ENCODE measurements at regions not wholly inside any gene's neighbourhood (a gene's known extent, or its start where the extent isn't known, plus 50 kb on each side); places are given as distances from the start of the nearest gene placed in this dataset.
"Not testable (repeated sequence)": the region's sequence is repeated elsewhere in the genome, so short reads cannot be mapped to it uniquely, and the experiment has no call there.

DNA sequence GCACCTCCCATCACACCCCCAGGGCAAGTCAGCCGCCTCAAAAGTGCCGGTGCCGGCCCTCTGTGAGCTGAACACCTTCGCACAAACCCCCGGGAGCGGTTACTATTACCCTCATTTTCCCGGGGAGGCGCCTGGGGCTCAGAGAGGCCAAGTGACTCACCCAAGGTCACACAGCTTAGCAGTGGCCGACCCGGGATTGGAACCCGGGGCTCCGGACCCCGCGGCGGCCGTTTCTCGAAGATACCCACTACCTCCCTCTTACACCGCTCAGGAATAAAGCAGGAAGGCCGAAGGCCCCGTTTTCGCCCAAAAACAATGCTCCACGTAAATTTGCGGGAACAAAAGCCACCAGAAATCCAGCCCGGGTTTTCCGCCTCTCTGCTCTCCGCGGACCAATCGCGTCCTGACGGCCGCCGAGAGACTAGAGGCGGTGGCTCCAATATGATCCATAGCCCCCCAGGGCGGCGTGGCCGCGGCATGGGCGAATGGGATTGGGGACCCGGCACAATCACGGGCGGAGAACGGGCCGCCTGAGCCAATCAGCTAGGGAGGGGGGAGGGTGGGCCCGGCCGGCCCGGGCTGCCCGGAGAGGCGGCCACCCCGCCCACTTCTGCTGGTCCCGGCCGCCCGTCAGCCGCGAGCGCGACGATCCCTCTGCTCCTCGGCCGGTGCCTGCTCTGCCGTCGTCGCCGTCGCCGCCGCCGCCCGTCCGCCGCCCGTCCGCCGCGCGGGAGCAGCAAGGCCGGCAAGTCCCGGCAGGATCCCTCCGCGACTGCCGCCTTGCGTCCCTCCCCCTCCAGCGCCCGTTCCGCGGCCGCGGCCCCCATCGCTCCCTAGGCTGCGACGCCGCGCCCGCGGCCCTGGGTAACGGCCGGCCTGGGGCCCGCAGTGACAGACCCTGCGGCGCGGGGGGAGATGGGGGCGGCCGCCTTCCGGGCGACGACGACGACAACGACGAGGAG lies 177.0 kb downstream of the OR4M2 start:
- H3K36me3 ChIP-seq (ENCODE audit: insufficient read depth) = no peaks in the 10 kb centered on the region
- TF ChIP-seq, protein P1, sequence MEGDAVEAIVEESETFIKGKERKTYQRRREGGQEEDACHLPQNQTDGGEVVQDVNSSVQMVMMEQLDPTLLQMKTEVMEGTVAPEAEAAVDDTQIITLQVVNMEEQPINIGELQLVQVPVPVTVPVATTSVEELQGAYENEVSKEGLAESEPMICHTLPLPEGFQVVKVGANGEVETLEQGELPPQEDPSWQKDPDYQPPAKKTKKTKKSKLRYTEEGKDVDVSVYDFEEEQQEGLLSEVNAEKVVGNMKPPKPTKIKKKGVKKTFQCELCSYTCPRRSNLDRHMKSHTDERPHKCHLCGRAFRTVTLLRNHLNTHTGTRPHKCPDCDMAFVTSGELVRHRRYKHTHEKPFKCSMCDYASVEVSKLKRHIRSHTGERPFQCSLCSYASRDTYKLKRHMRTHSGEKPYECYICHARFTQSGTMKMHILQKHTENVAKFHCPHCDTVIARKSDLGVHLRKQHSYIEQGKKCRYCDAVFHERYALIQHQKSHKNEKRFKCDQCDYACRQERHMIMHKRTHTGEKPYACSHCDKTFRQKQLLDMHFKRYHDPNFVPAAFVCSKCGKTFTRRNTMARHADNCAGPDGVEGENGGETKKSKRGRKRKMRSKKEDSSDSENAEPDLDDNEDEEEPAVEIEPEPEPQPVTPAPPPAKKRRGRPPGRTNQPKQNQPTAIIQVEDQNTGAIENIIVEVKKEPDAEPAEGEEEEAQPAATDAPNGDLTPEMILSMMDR (conservative IDR thresholded peaks at IDR 0.05; ENCODE audit: low read depth, low read length) = no peak
- H3K79me2 ChIP-seq (ENCODE audit: insufficient read depth, low read depth) = no peaks in the 10 kb centered on the region
- H3K9ac ChIP-seq = no peak overlapping the region
- no peaks in the 10 kb centered on the region for H3K27me3 ChIP-seq (ENCODE audit: insufficient read depth, low read depth)
- H3K4me1 ChIP-seq (ENCODE audit: low read depth, poor library complexity, severe bottlenecking) = peaks cover 11% of the 10 kb centered on the region
- no peak overlapping the region for H3K4me2 ChIP-seq
- H3K4me3 ChIP-seq (IDR thresholded peaks at IDR 0.05; ENCODE audit: insufficient read depth, low read depth, low read length) = no peak overlapping the region
- no peak overlapping the region for H2AFZ ChIP-seq (ENCODE audit: low read depth)
- no peak overlapping the region for H3K27ac ChIP-seq
- no peaks in the 10 kb centered on the region for H4K20me1 ChIP-seq (ENCODE audit: insufficient read depth)

DNA sequence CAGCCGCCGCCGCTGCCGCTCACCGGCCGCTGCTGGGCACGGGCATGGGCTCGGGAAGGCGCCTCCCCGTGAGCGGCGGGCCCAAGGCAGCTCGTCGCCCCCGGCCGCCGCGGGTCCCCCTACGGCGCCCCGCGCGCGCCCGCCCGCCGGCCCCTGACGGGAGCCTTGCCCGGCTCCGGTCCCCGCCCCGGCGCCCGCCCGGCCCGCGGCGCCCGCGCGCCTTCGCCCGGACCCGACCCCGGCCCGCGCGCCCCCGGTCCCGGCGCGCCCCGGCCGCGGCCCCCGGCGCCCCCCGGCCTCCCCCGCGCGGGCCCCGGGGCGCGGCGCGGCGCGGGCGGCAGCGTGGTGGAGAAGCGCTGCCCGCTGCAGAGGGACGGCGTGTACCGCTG lies 177.7 kb downstream of the OR4M2 start:
- H3K9ac ChIP-seq = no peak overlapping the region
- H3K27ac ChIP-seq = no peak overlapping the region
- no peaks in the 10 kb centered on the region for H3K27me3 ChIP-seq (ENCODE audit: insufficient read depth, low read depth)
- H4K20me1 ChIP-seq (ENCODE audit: insufficient read depth) = no peaks in the 10 kb centered on the region
- no peak overlapping the region for H3K4me3 ChIP-seq (IDR thresholded peaks at IDR 0.05; ENCODE audit: insufficient read depth, low read depth, low read length)
- no peak overlapping the region for H2AFZ ChIP-seq (ENCODE audit: low read depth)
- no peaks in the 10 kb centered on the region for H3K36me3 ChIP-seq (ENCODE audit: insufficient read depth)
- TF ChIP-seq, protein P1 (conservative IDR thresholded peaks at IDR 0.05; ENCODE audit: low read depth, low read length) = no peak
- H3K4me2 ChIP-seq = no peak overlapping the region
- peaks cover 11% of the 10 kb centered on the region for H3K4me1 ChIP-seq (ENCODE audit: low read depth, poor library complexity, severe bottlenecking)
- H3K79me2 ChIP-seq (ENCODE audit: insufficient read depth, low read depth) = no peaks in the 10 kb centered on the region

DNA sequence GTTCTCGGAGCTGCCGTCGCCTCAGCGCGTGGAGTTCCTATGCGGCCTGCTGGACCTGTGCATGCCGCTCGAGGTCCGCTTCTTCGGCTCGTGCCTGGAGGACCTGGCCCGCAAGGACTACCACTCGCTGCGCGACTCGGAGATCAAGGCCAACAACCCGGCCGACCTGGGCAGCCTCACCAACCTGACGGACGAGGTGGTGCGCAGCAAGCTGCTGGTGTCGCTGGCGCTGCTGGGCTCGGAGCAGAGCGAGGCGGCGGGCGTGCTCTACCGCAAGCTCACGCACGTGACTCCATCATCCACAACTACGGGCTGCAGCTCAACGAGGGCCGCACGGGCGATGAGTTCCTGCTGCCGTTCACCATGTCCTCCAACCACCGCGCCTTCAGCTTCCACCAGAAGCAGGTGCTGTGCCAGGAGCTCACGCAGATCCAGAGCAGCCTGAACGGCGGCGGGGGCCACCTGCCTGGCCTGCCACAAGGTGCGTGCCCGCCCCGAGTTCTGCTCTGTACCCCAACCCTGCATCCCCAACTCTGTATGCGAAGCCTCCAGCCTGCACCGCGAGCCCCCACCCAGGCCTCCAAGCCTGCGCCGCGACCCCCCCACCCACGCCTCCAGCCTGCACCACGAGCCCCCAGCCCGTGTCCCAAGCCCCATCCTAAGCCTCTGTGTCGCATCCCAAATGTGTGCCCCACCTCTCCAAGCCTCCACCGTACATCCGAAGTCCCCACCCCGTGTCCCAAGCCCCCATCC lies 178.2 kb downstream of the OR4M2 start:
- H3K79me2 ChIP-seq (ENCODE audit: insufficient read depth, low read depth) = no peaks in the 10 kb centered on the region
- TF ChIP-seq, protein P1 (conservative IDR thresholded peaks at IDR 0.05; ENCODE audit: low read depth, low read length) = no peak
- no peaks in the 10 kb centered on the region for H4K20me1 ChIP-seq (ENCODE audit: insufficient read depth)
- peaks cover 10% of the 10 kb centered on the region for H3K4me1 ChIP-seq (ENCODE audit: low read depth, poor library complexity, severe bottlenecking)
- H3K9ac ChIP-seq = no peak overlapping the region
- no peak overlapping the region for H3K27ac ChIP-seq
- no peaks in the 10 kb centered on the region for H3K36me3 ChIP-seq (ENCODE audit: insufficient read depth)
- no peaks in the 10 kb centered on the region for H3K27me3 ChIP-seq (ENCODE audit: insufficient read depth, low read depth)
- no peak overlapping the region for H3K4me3 ChIP-seq (IDR thresholded peaks at IDR 0.05; ENCODE audit: insufficient read depth, low read depth, low read length)
- H3K4me2 ChIP-seq = no peak overlapping the region
- no peak overlapping the region for H2AFZ ChIP-seq (ENCODE audit: low read depth)

DNA sequence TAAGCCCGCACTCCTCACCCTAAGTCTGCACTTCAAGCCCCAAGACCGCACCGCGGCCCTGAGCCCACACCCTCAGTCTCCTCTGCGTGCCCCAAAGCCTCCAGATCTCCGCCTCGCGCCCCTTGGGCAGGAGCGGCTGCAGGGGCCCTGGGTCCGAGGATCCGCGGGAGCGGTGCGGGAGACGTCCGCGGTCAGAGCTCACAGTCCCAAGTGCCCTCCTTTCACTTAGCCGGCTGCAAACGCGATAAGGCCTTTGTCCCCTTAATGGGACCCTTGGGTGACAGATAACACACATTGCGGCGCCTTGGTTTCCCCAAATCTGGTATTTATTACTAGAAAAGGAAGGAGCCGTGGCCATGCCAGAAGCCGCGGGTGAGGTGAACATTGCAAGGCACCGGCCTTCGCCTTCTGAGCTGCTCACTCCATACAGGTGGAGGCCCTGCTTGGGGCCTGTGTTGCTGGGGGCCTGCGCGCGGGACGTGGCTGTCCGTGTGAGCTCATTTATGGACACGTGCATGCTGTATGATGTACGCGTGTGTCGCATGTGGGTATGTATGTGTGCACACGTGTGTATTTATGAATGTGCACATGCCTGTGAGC lies 178.9 kb downstream of the OR4M2 start:
- not testable (repeated sequence) for H2AFZ ChIP-seq (ENCODE audit: low read depth); H3K36me3 ChIP-seq (ENCODE audit: insufficient read depth); H4K20me1 ChIP-seq (ENCODE audit: insufficient read depth); H3K4me2 ChIP-seq; H3K4me3 ChIP-seq (IDR thresholded peaks at IDR 0.05; ENCODE audit: insufficient read depth, low read depth, low read length); H3K27ac ChIP-seq; H3K9ac ChIP-seq; H3K4me1 ChIP-seq (ENCODE audit: low read depth, poor library complexity, severe bottlenecking); H3K79me2 ChIP-seq (ENCODE audit: insufficient read depth, low read depth); H3K27me3 ChIP-seq (ENCODE audit: insufficient read depth, low read depth)

All from KMS-11 (cell line).